ENCODE measurements at regions not wholly inside any gene's neighbourhood (a gene's known extent, or its start where the extent isn't known, plus 50 kb on each side); places are given as distances from the start of the nearest gene placed in this dataset.
A peak's percentile ranks its signal among the peaks of the same experiment; 100 is the strongest.

- no peak for TF ChIP-seq POLR2A (IDR thresholded peaks at IDR 0.05; ENCODE audit: extremely low read depth, insufficient read length)
- TF ChIP-seq, protein P1, sequence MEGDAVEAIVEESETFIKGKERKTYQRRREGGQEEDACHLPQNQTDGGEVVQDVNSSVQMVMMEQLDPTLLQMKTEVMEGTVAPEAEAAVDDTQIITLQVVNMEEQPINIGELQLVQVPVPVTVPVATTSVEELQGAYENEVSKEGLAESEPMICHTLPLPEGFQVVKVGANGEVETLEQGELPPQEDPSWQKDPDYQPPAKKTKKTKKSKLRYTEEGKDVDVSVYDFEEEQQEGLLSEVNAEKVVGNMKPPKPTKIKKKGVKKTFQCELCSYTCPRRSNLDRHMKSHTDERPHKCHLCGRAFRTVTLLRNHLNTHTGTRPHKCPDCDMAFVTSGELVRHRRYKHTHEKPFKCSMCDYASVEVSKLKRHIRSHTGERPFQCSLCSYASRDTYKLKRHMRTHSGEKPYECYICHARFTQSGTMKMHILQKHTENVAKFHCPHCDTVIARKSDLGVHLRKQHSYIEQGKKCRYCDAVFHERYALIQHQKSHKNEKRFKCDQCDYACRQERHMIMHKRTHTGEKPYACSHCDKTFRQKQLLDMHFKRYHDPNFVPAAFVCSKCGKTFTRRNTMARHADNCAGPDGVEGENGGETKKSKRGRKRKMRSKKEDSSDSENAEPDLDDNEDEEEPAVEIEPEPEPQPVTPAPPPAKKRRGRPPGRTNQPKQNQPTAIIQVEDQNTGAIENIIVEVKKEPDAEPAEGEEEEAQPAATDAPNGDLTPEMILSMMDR (IDR thresholded peaks at IDR 0.05; ENCODE audit: low read depth, low read length): no peak
- TF ChIP-seq, protein P2, sequence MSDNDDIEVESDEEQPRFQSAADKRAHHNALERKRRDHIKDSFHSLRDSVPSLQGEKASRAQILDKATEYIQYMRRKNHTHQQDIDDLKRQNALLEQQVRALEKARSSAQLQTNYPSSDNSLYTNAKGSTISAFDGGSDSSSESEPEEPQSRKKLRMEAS (IDR thresholded peaks at IDR 0.05; ENCODE audit: low read depth, low read length): no peak
- TF ChIP-seq MYC (IDR thresholded peaks at IDR 0.05; ENCODE audit: low read depth, low read length): no peak
- peak; percentile 10 for DNase-seq (ENCODE audit: low read depth)
Measured at GRCh38 chr7:85471307-85471706, 284.5 kb upstream of the SEMA3D start.

DNA sequence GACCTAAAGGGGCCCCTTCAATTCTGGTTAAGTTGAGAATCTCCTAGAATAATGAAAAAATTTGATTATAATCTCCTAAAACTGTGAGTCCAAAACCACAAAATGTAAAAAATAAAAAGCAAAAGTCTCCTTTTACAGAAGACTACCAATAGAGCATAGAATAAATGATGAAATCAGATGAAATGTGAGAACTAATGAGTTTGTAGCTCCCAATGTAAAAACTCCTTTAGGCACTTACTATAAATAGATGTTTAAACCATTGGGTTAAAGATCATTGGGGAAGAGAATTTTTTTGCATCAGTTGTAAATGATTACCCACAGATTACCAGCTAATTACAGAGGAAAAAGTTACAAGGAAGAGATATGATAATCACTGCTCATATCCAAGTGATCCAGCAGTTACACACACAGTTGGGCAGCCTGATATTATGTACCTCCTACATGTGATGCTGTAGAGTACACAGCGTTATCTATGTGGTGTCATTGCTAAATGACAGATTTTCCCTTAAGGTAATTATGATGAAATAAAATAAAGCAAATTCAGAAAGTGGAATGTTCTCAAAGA lies 282.7 kb upstream of the SEMA3D start:
- no peak for DNase-seq (ENCODE audit: low read depth)
- TF ChIP-seq, protein P1 (IDR thresholded peaks at IDR 0.05; ENCODE audit: low read depth, low read length): no peak
- no peak overlapping the region for H3K4me3 ChIP-seq (ENCODE audit: low read depth, low read length)

More at GRCh38 chr7:85471307-85471706, 284.5 kb upstream of the SEMA3D start:
- H3K4me3 ChIP-seq (ENCODE audit: low read depth, low read length): no peak overlapping the region

- TF ChIP-seq, protein P1 (IDR thresholded peaks at IDR 0.05; ENCODE audit: low read depth, low read length): no peak
- TF ChIP-seq, protein P2 (IDR thresholded peaks at IDR 0.05; ENCODE audit: low read depth, low read length): no peak
- no peak for TF ChIP-seq MYC (IDR thresholded peaks at IDR 0.05; ENCODE audit: low read depth, low read length)
- no peak for TF ChIP-seq POLR2A (IDR thresholded peaks at IDR 0.05; ENCODE audit: extremely low read depth, insufficient read length)
- no peak for DNase-seq (ENCODE audit: low read depth)
Measured at GRCh38 chr7:85464042-85464651, 277.3 kb upstream of the SEMA3D start.

GRCh38 chr7:85462671-85463070 lies 275.8 kb upstream of the SEMA3D start:
- TF ChIP-seq MYC (IDR thresholded peaks at IDR 0.05; ENCODE audit: low read depth, low read length): no peak
- no peak for TF ChIP-seq POLR2A (IDR thresholded peaks at IDR 0.05; ENCODE audit: extremely low read depth, insufficient read length)
- TF ChIP-seq, protein P2 (IDR thresholded peaks at IDR 0.05; ENCODE audit: low read depth, low read length): no peak
- TF ChIP-seq, protein P1 (IDR thresholded peaks at IDR 0.05; ENCODE audit: low read depth, low read length): no peak

More at GRCh38 chr7:85464042-85464651, 277.3 kb upstream of the SEMA3D start:
- no peak overlapping the region for H3K4me3 ChIP-seq (ENCODE audit: low read depth, low read length)

GRCh38 chr7:85457911-85458310 lies 271.1 kb upstream of the SEMA3D start:
- no peak overlapping the region for H3K4me3 ChIP-seq (ENCODE audit: low read depth, low read length)
- no peak for DNase-seq (ENCODE audit: low read depth)
- TF ChIP-seq POLR2A (IDR thresholded peaks at IDR 0.05; ENCODE audit: extremely low read depth, insufficient read length) (no peak), MYC (IDR thresholded peaks at IDR 0.05; ENCODE audit: low read depth, low read length) (no peak)
- TF ChIP-seq, protein P1 (IDR thresholded peaks at IDR 0.05; ENCODE audit: low read depth, low read length): no peak
- TF ChIP-seq, protein P2 (IDR thresholded peaks at IDR 0.05; ENCODE audit: low read depth, low read length): no peak

More at GRCh38 chr7:85462671-85463070, 275.8 kb upstream of the SEMA3D start:
- H3K4me3 ChIP-seq (ENCODE audit: low read depth, low read length): no peak overlapping the region
- no peak for DNase-seq (ENCODE audit: low read depth)

Measured in NB4 (cell line).